ENCODE measurements at regions not wholly inside any gene's neighbourhood (a gene's known extent, or its start where the extent isn't known, plus 50 kb on each side); places are given as distances from the start of the nearest gene placed in this dataset.

- TF ChIP-seq POLR2A (IDR thresholded peaks at IDR 0.05; ENCODE audit: extremely low read depth, insufficient read length) (no peak), MAX (IDR thresholded peaks at IDR 0.05; ENCODE audit: low read depth, low read length) (no peak), MYC (IDR thresholded peaks at IDR 0.05; ENCODE audit: low read depth, low read length) (no peak), CTCF (IDR thresholded peaks at IDR 0.05; ENCODE audit: low read depth, low read length) (no peak)
- no peak for DNase-seq (ENCODE audit: low read depth)
- H3K4me3 ChIP-seq (ENCODE audit: low read depth, low read length) = no peak overlapping the region
These were observed 84.8 kb upstream of the LINGO1 start for GRCh38 chr15:77717333-77717990.

DNA sequence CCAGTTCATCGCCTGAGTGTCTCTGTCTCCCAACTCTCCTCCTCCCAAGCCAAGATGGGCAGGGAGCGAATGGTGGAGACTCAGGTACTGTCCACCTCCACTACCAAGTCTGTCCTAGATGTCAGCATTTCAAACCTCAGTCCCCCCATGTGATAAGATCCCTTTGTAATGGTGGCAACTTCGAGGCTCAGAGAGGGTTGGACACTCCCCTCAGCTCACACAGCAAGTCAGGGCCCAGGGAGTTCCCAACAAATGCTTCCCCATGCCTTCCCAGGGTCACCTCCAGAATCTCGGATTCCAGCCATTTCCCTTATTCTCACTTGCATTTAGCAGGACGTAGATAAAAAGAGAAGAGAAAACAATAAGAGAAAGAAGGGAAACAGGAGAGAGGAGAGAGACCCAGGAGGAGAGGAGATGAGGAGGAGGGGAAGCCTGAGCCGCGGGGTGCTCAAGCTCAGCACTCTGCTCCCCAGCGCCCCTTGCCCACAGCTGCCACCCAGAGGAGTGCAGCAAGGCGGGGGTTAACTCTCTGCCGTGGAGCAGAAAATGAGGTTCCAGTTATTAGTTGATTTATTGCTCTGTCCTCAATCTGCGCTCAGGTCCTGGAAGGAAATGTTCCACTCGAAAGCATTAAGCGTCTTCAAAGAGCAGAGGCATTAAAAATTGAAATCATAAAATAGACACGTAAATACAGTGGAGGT lies 84.1 kb upstream of the LINGO1 start:
- TF ChIP-seq CTCF (IDR thresholded peaks at IDR 0.05; ENCODE audit: low read depth, low read length) = no peak
- TF ChIP-seq MYC (IDR thresholded peaks at IDR 0.05; ENCODE audit: low read depth, low read length) = no peak
- TF ChIP-seq POLR2A (IDR thresholded peaks at IDR 0.05; ENCODE audit: extremely low read depth, insufficient read length) = no peak
- no peak for TF ChIP-seq MAX (IDR thresholded peaks at IDR 0.05; ENCODE audit: low read depth, low read length)
- DNase-seq (ENCODE audit: low read depth) = no peak

GRCh38 chr15:77715860-77716259 lies 83.1 kb upstream of the LINGO1 start:
- TF ChIP-seq MYC (IDR thresholded peaks at IDR 0.05; ENCODE audit: low read depth, low read length) = no peak
- TF ChIP-seq MAX (IDR thresholded peaks at IDR 0.05; ENCODE audit: low read depth, low read length) = no peak
- TF ChIP-seq POLR2A (IDR thresholded peaks at IDR 0.05; ENCODE audit: extremely low read depth, insufficient read length) = no peak
- no peak for TF ChIP-seq CTCF (IDR thresholded peaks at IDR 0.05; ENCODE audit: low read depth, low read length)
- H3K4me3 ChIP-seq (ENCODE audit: low read depth, low read length) = no peak overlapping the region
- DNase-seq (ENCODE audit: low read depth) = no peak

More for the DNA sequence above, 84.1 kb upstream of the LINGO1 start:
- H3K4me3 ChIP-seq (ENCODE audit: low read depth, low read length) = no peak overlapping the region

DNA sequence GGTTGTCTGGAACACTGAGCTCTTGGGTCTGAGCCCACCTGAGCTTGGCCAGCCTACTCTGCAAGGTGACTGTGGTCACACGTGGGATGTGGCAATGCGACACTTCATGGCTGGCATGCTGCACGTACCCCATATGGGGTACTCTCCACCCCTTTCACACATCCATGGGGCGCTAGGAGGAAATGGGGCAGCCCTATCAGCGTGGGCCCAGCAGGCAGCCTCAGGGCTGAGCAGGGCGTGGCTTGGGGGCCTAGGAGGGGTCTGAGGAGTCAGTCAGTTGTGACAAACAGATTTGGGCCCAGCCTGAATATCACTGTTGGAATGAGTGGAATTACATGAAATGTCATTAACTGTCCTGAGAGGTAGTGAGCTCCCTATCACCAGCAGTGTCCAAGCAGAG lies 82.3 kb upstream of the LINGO1 start:
- H3K4me3 ChIP-seq (ENCODE audit: low read depth, low read length) = no peak overlapping the region
- no peak for TF ChIP-seq MAX (IDR thresholded peaks at IDR 0.05; ENCODE audit: low read depth, low read length)
- no peak for TF ChIP-seq MYC (IDR thresholded peaks at IDR 0.05; ENCODE audit: low read depth, low read length)
- no peak for TF ChIP-seq POLR2A (IDR thresholded peaks at IDR 0.05; ENCODE audit: extremely low read depth, insufficient read length)
- no peak for TF ChIP-seq CTCF (IDR thresholded peaks at IDR 0.05; ENCODE audit: low read depth, low read length)
- DNase-seq (ENCODE audit: low read depth) = no peak

GRCh38 chr15:77714555-77714954 lies 81.8 kb upstream of the LINGO1 start:
- DNase-seq (ENCODE audit: low read depth) = no peak
- no peak overlapping the region for H3K4me3 ChIP-seq (ENCODE audit: low read depth, low read length)
- TF ChIP-seq MAX (IDR thresholded peaks at IDR 0.05; ENCODE audit: low read depth, low read length) = no peak
- no peak for TF ChIP-seq MYC (IDR thresholded peaks at IDR 0.05; ENCODE audit: low read depth, low read length)
- TF ChIP-seq CTCF (IDR thresholded peaks at IDR 0.05; ENCODE audit: low read depth, low read length) = no peak
- no peak for TF ChIP-seq POLR2A (IDR thresholded peaks at IDR 0.05; ENCODE audit: extremely low read depth, insufficient read length)

All from NB4 (cell line).